ENCODE measurements at regions not wholly inside any gene's neighbourhood (a gene's known extent, or its start where the extent isn't known, plus 50 kb on each side); places are given as distances from the start of the nearest gene placed in this dataset. TPM values are rescaled to one million over a fixed set of nuclear protein-coding genes. Genes with fewer than 3 reads are reported as not detected.

GRCh38 chr1:118243269-118243668 lies 58.2 kb upstream of the SPAG17 start:
- Mint-ChIP-seq H3K27me3 (ENCODE audit: low read depth in 3 of 3) (peaks cover 0 to 2% (median 2%) of the 10 kb centered on the region in 3 donors), H3K4me3 (no peak overlapping the region), H3K9me3 (peaks cover 0 to 10% (median 7%) of the 10 kb centered on the region in 7 donors), H3K27ac (no peak overlapping the region), H3K4me1 (no peaks in the 10 kb centered on the region), H3K36me3 (no peaks in the 10 kb centered on the region)
- Histone ChIP-seq H3K36me3 (replicated peaks in 1 of 2; ENCODE audit: control insufficient read depth in 1 of 2, insufficient read depth in 2 of 2, low read length in 2 of 2) (no peaks in the 10 kb centered on the region), H3K4me2 (replicated peaks; ENCODE audit: extremely low read depth, low read length, poor library complexity, severe bottlenecking) (no peak overlapping the region), H3K9me3 (replicated peaks in 1 of 2; ENCODE audit: control insufficient read depth in 1 of 2, insufficient read depth in 1 of 2, low read length in 2 of 2) (peaks cover 7 to 8% of the 10 kb centered on the region in 2 donors), H3K9ac (ENCODE audit: insufficient read depth, low read length, poor library complexity, severe bottlenecking) (no peak overlapping the region), H3K27ac (ENCODE audit: low read depth in 1 of 2, low read length in 2 of 2) (no peak overlapping the region), H3K4me1 (ENCODE audit: control insufficient read depth in 1 of 2, insufficient read depth in 2 of 2, low read length in 2 of 2) (no peaks in the 10 kb centered on the region), H3K27me3 (ENCODE audit: control insufficient read depth in 2 of 2, insufficient read depth in 2 of 2, low read length in 2 of 2) (no peaks in the 10 kb centered on the region), H3K79me2 (ENCODE audit: insufficient read depth, low read length) (no peaks in the 10 kb centered on the region), H4K20me1 (ENCODE audit: insufficient read depth, low read length) (no peaks in the 10 kb centered on the region), H2AFZ (ENCODE audit: insufficient read depth, low read depth, low read length, poor library complexity, severe bottlenecking) (no peak overlapping the region), H3K4me3 (replicated peaks in 1 of 3; ENCODE audit: low read depth in 2 of 3, low read length in 3 of 3) (no peak overlapping the region)
- no peak for TF ChIP-seq CTCF (IDR thresholded peaks at IDR 0.05)
- WGBS (ENCODE audit: insufficient coverage) = 100% methylated on average over 2 of the region's 4 CpGs
- DNase-seq = no peak
- intact Hi-C loops (cut with micrococcal nuclease) = no loop called here

Small RNA genes lying in the stretch of these regions (small RNA-seq; reads per million reads assigned to genes)
- not detected for gene RNA5SP56 (ENCODE audit: insufficient read length, low read depth)
